Fibroblast of skin of abdomen (primary cell): ENCODE measurements at regions not wholly inside any gene's neighbourhood (a gene's known extent, or its start where the extent isn't known, plus 50 kb on each side); places are given as distances from the start of the nearest gene placed in this dataset.
A peak's percentile ranks its signal among the peaks of the same experiment; 100 is the strongest.
"Not testable (repeated sequence)": the region's sequence is repeated elsewhere in the genome, so short reads cannot be mapped to it uniquely, and the experiment has no call there.

ENCODE experiments used
- DNase-seq: peaks from one replicate; pipeline ENCODE4 v3.0.0-alpha.2; 2013

GRCh38 chr6:14995208-14995607 lies 250.7 kb upstream of the JARID2 start:
- no peak for DNase-seq

DNA sequence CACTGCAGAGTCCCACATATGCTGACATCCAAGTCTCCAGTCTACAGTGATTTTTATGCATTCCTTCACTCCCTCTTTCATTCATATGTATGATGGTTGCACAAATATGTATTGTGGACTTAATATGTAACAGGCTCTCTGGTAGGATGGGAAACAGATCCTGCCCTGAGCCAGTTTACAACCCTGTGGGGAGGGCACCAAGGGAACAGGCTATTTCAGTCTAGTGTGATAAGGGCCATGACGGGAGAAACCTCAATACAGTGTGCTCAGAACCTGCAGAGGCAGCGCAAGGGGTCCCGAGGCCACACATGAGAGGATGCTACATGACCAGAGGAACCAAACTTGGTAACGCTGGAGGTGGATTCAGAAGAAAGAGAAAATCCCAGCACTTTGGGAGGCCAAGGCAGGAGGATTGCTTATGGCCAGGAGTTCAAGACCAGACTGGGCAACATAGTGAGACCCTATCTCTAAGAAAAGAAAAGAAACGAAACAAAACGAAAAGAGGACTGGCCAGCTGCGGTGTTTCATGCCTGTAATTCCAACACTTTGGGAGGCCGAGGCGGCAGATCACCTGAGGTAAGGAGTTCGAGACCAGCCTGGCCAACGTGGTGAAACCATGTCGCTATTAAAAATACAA lies 249.8 kb upstream of the JARID2 start:
- DNase-seq: no peak

- DNase-seq: no peak
These were observed 249.0 kb upstream of the JARID2 start for GRCh38 chr6:14996892-14997291.

DNA sequence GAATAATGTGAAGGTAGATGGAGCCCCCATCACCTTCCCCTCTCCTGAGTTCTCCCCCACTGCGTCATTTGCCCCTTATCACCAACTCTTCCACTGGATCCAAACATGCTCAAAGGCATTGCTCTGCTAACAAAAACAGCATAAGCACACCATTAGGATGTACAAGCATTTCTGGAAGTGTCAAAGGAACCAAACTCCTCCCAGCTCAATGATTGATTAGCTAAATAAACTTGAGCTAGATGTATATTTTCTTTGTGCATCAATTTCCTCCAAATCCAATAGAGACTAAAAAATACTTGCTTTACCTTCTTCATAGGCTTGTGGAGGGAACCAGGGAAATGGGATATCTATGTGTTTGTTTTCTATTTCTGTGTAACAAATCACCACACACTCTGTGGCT lies 248.4 kb upstream of the JARID2 start:
- DNase-seq: no peak

- DNase-seq: no peak
These were observed 246.8 kb upstream of the JARID2 start for GRCh38 chr6:14999106-14999505.

GRCh38 chr6:15001326-15001910 lies 244.5 kb upstream of the JARID2 start:
- DNase-seq: no peak

DNA sequence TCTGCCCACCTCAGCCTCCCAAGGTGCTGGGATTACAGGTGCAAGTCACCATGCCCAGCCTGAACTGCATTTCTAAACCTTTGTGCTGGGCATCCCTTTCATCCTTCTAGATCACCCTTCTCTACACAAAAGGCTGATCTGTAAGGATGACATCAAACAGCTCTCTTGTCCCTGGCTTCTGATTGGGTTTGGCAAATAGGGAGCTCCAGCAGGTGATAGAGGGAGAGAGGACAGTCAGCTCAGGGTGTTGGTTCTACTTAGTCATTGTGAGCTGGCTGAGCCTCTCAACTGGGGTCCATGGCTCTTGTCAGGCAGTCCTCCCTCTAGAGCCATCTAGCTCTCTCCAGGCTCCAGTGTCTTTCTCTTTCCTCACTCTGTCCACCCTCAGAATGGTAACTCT lies 237.6 kb upstream of the JARID2 start:
- DNase-seq: no peak

GRCh38 chr6:15014958-15015357 lies 230.9 kb upstream of the JARID2 start:
- no peak for DNase-seq

DNA sequence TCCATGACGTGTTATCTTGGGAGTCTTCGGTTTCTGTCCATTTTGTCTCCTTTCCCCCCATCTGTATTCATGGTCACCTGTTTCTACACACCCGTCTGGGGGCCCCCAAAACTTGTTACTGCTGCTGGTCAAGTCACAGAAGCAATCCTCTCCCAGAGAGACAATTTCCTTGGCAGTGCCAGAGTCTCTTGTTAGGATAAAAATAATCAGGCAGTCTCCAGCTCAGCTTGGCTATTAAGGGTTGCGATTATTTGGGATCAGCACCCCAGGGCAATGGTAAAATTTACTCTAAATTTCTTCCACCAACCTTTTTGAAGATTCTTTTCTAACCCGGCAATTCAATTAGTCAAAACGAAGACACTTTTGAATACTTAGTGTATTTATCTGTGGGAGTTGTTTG lies 229.1 kb upstream of the JARID2 start:
- DNase-seq: no peak

GRCh38 chr6:15017261-15017660 lies 228.6 kb upstream of the JARID2 start:
- DNase-seq: no peak

DNA sequence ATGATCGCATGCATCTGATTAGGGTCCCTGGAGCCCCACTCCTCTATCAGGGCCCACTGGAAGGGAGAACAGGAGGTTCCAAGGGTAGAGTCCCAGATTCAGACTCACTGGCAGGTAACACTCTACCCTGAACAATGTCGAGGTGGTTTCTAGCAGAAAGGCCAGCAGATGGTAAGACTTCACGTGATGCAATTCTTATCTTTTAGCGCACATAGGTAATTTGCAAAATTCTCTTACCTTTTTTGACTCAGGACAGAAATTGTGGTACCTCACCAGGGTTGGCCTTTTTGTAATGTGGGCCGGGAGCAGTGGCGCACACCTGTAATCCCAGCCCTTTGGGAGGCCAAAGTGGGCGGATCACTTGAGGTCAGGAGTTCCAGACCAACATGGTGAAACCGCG lies 228.1 kb upstream of the JARID2 start:
- no peak for DNase-seq

DNA sequence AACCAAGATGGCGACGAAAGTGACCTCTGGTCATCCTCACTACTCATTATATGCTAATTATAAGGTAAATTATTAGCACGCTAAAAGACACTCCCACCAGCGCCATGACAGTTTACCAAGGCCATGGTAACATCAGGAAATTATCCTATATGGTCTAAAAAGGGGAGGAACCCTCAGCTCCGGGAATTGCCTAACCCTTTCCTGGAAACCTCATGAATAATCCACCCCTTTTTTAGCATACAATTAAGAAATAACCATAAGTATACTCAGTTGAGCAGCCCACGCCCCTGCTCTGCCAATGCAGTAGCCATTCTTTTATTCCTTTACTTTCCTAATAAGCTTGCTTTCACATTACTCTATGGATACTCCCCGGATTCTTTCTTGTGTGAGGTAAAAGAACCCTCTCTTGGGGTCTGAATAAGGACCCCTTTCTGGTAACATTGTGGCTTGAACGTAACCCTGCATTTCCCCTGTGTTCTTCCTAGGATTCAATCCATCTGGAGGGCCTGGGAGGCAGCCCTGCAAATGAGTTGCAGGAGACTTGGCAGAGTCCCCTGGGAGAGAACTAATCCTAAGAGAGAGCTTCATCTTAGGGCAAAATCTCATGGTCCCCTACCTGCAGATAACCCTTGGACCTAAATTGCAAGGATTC lies 225.6 kb upstream of the JARID2 start:
- no peak for DNase-seq

- DNase-seq: no peak
These were observed 224.8 kb upstream of the JARID2 start for GRCh38 chr6:15021074-15021473.

DNA sequence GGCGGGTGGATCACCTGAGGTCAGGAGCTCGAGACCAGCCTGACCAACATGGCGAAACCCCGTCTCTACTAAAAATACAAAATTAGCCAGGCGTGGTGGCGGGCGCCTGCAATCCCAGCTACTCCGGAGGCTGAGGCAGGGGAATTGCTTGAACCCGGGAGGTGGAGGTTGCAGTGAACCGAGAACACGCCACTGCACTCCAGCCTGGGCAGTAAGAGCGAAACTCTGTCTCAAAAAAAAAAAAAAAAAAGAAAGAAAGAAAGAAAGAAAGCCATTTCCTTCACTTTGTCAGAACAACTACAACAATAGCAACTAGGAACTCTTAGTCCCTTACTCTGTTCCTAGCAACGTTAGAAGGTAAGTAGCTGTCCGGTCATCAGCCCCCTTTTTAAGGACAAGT lies 222.9 kb upstream of the JARID2 start:
- not testable (repeated sequence) for DNase-seq

GRCh38 chr6:15023448-15023847 lies 222.4 kb upstream of the JARID2 start:
- DNase-seq: no peak

DNA sequence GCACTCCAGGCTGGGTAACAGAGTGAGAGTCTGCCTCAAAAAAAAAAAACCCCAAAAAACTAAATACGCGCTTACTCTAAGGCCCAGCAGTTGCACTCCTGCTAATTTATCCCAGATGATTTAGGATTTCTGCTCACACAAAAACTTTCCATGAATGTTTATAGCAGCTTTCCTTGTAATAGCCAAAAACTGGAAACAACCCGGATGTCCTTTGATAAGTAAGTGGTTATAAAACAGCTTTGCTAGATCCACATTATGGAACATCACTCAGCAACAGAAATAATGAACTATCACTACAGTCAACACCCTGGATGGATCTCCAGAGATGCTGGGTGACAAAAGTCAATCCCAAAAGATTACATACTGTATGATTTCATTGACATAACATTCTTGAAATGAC lies 220.4 kb upstream of the JARID2 start:
- DNase-seq: peak; percentile 18

DNA sequence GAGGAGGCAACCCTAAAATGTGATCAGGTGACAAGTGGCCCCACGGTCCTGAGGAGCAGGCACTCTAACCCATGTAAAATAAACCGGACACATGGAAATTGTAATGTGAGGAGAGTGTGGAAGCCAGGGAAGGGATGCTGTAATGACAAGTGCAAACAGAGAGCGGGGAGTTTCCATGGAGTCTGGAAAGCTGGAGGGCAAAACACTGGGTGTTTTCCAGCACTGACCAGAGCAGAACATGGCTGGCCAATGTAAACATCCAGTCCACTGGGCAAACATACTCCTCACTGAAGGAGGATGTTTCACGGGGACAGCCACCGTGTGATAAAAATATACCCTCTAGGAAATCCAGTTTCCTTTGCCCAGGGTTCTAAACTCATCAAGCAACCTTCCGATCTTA lies 219.0 kb upstream of the JARID2 start:
- DNase-seq: no peak

- no peak for DNase-seq
These were observed 218.4 kb upstream of the JARID2 start for GRCh38 chr6:15027472-15027871.

DNA sequence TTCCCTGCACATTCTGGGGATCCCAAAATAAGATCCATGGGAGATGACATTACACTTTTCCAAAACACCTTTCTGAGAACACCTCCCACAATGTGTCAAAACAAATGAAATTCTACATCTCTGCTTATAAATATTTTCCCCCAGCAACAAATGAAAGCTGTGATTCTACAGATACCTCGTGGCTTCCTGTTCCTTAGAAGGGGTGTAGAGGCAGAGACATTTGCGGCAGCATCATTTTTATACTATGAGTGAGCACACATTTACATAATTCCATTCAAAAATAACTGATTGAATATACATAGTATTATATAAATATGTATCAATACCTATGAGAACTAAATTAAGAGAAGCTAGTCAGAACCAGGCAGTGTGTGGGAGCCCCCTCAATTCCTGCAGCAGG lies 213.9 kb upstream of the JARID2 start:
- no peak for DNase-seq

DNA sequence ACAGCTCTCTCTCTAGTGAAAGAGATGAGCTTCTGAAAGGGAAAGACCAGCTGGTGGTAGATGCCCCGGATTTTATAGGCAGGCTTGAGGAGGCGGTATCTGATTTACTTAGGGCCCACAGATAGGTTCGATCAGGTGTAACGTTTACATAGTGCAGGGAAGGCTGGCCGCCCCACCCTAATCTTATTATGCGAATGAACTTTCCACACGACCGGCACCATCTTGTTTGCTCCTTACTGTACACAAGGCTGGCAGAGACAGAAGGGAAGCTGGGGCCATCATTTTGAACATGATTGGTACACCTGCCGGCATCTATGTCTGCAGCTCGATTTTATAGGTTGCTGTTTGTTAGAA lies 212.0 kb upstream of the JARID2 start:
- no peak for DNase-seq

DNA sequence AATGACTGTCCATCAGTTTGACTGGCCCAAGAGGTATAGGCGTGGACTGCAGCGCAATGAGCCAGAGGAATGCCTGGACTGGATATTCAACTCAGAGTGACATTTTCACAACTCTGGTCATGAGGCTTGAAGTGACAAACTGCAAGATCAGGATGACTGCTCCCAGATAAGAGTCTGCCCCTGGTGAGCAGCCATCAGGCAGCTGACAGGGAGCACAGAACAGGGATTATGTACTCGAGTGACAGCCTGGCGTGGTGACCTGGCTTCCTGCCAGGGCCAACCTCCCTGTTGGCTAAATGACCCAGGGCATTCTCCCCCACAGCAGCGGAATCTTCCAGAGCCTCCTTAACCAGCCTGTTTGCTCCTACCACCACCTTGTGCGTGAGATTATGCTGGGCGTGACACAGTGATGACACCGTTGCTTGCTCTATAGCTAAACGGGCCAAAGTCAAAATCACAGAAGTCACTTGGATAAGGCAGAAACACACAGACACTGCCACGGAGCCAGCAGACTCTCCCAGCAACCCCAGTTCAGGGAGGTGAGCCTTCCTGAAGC lies 209.1 kb upstream of the JARID2 start:
- no peak for DNase-seq

- no peak for DNase-seq
These were observed 208.6 kb upstream of the JARID2 start for GRCh38 chr6:15037253-15037652.

- no peak for DNase-seq
These were observed 207.7 kb upstream of the JARID2 start for GRCh38 chr6:15038013-15038791.
